HG03354 (cell line): ENCODE measurements at regions not wholly inside any gene's neighbourhood (a gene's known extent, or its start where the extent isn't known, plus 50 kb on each side); places are given as distances from the start of the nearest gene placed in this dataset.
"Not testable (repeated sequence)": the region's sequence is repeated elsewhere in the genome, so short reads cannot be mapped to it uniquely, and the experiment has no call there.

ENCODE experiments used
- ATAC-seq: cut with Tn5 transposase; IDR thresholded peaks from one replicate; pipeline ENCODE4 v1.9.1; 2021; ENCODE audit warnings: mild to moderate bottlenecking; ENCODE audit not compliant: unreplicated experiment, poor library complexity, severe bottlenecking

DNA sequence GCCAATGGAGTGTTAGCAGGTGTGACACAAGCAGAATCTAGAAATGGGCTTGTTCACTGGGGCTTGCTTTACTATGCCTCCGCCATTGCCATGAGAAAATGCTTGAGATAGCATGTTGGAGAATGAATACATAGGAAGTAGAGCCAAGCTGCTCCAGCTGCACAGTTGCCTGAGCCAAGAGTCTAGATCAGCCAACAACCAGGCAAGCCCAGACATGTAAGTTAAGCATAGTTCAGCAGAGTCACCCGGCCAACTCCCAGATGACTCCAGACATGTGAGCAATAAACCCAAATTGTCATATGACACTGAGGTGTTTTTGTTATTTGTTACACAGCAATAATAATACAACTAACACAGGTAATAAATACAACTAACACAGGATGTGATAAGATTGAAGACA is 167.9 kb downstream of the HAO1 start:
- no peak for ATAC-seq

DNA sequence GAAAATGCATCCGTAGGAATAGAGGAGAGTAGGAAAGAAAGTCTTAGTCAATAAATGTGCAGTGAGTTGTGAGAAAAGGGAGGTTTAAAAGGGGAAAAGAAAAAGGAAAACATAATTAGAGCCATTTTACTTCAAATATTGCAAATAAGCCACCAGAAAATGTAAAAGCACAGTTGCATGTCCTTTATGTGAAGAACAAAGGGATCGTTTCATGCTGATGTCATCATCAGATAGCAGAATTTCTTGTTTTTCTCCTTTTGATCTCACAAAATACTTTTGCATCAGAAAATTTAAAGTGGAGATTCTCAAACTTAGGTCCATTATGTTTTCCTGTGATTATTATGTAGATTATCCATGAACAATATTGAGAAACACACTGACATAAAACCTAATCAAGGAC is 166.7 kb downstream of the HAO1 start:
- ATAC-seq: no peak

DNA sequence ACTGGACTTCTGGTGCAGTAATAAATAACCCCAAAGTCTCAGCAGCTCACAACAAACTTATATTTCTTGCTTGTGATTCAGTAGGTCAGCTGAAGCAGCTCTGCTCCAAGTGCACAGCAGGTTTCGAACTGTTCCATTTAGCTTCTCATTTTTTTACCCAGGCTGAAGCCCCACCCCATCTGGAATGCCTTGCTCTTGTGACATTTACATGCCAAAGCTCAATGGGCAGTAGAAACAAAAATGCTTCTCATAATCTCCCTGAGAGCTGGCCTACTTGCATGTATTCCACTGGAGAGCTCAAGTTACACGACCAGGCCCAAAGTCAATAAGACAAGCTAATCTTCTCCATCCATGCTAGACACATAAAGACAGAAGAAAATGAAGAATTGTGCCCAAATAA is 165.2 kb downstream of the HAO1 start:
- no peak for ATAC-seq

DNA sequence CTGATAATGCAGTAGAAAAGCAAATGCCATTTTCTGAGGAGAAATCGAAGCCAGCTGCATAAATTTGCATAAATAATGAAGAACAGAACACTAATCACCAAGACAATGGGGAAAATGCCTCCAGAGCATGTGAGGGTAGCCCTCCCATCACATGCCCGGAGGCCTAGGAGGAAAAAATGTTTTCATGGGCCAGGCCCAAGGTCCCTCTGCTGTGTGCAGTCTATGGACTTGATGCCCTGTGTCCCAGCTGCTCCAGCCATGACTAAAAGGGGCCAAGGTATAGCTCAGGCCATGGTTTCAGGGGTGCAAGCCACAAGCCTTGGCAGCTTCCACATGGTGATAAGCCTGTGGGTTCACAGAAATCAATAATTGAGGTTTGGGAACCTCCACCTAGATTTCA is 164.1 kb downstream of the HAO1 start:
- no peak for ATAC-seq

DNA sequence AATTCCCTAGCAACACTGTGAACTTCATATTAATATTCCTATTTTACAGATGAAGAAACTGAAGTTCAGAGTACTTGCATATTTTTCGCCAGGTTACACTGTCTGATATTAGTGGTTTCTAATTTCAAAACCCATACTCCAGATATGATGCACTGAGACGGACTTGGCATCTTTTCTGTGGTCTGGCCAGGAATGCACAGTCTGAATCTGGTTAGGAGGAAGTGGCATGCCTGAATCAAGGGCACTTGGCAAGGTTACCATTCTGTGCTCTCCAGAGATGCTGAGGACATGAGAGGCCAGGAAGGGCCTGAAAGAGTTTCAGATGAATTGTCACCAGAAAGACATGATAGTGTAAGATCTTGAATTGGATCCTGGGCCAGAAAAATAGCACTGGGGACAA is 150.1 kb downstream of the HAO1 start:
- ATAC-seq: no peak

DNA sequence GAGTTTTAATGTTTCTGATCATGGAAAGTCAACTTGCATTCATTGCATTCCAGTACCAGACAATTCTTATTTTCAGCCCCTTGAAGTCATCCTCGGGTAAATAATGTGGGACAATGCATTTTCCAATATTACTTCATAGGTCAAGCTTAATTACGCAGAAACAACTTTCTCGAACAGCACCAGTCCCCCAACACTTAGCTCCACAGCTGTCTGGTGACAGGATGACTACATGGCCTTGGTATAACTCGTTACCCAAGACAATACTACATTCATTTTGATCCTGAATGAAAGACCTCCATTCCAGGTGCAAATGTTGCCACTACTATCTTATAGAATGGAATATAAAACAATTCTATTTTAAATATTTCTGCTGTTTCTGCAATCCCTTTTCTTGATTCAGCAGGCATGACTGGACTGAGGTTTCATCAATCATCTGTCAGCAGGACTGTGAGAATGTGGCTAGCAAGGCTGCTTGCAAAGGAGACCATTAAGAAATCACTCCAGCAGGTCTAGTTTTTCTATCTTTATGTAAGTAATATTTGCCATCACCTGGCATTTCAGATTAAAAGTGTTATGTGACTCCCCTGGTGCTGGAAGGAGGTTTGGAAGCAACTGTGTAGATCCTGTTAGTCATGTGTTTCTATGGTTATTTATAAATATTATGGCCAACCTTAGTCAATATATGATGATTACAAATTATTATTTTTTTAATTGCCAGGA is 147.9 kb downstream of the HAO1 start:
- ATAC-seq: no peak

DNA sequence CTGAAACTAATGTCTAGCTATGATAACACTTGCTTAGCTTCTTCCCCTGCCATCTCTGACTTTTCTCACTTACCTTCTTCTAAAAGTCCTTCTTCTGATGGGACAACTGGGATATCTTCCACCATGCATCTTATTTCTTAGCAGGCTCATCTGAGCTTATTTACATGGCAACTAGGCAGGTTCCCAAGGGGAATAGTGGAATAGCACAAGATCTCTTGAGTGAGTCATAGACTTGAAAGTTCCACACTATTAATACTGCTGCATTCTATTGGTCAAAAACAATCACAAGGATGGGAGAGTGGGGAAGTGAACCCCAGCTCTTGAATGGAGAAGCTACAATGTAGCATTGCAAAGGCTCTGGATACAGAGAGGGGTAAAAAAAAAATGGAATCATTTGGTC is 142.1 kb downstream of the HAO1 start:
- no peak for ATAC-seq

DNA sequence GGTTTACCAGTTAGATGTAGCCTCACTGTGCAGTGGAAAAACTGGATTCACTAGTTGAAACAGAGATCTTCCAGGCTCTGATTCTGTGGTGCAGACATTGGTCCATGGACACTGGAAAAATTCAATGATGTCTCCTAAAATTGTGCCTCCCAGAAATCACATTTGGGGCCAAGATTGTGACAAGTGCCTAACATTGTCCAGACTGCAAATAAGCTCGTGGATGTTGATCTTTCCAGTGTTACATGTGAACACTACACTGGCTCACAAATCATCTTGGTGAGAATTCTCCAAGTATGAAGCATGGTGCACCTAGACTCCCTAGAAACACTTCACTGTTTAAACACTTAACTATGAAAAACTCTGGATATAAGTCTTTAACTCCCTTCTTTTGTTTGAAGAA is 140.4 kb downstream of the HAO1 start:
- no peak for ATAC-seq

DNA sequence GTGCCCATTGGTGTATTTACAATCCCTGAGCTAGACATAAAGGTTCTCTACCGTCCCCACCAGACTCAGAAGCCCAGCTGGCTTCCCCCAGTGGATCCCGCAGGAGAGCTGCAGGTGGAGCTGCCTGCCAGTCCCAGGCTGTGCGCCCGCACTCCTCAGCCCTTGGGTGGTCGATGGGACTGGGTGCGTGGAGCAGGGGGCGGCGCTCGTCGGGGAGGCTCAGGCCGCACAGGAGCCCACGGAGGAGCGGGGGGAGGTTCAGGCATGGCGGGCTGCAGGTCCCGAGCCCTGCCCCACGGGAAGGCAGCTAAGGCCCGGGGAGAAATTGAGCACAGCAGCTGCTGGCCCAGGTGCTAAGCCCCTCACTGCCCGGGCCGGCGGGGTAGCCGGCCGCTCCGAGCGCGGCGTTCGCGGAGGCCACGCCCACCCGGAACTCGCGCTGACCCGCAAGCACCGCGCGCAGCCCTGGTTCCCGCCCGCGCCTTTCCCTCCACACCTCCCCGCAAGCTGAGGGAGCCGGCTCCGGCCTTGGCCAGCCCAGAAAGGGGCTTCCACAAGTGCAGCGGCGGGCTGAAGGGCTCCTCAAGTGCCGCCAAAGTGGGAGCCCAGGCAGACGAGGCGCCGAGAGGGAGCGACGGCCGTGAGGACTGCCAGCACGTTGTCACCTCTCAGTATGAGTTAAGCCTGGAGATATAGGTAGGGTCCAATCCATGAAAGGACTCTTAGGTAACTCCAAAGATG is 136.7 kb downstream of the HAO1 start:
- not testable (repeated sequence) for ATAC-seq

DNA sequence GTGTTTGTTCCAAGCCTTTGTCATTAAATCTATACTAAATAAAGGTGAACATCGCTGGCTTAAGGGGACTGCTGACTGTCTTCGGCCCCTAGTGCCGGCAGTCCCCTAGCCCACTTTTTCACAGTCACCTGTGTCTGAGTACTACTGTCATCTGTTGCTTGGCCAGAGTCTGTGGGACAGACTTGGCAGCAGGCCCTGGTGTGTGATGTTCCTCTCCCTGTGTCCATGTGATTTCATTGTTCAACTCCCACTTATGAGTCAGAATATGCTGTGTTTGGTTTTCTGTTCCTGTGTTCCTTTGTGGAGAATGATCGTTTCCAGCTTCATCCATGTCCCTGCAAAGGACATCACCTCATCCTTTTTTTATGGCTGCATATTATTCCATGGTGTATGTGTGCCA is 133.4 kb downstream of the HAO1 start:
- ATAC-seq: no peak

DNA sequence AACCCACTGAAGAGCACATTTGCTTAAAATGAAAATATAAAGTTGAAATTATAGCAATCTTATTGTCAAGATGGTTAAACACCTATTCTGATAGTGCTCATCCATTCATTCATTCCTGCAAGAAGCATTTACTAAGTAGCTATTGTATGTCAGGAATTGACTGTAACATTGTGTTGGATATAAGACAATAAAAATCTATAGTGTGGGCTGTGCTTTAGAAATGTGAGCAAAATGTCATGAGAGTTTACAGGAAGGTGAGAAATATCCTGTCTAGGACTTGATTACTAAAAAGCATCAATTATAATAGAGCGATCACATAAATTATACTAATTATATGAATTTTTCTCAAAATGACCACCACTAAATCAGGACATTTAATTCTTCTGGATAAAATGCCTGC is 123.0 kb downstream of the HAO1 start:
- ATAC-seq: no peak

DNA sequence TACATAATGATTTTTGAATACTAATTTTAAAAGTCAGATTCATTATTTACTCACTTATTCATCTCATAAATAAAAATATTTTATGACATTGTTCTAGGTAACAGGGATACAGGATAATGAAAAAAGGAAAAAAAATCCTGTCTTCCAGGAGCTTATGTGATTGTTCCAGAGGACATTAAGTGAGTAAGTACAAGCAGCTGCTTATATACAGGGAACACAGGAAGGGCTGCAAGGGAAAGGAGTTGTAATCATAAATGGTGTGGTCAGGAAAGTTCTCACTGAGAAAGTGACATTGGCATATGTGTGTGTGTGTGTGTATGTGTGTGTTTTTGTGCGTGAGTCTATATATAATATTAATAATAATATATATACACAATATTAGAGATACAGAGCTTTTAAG is 121.8 kb downstream of the HAO1 start:
- ATAC-seq: no peak

DNA sequence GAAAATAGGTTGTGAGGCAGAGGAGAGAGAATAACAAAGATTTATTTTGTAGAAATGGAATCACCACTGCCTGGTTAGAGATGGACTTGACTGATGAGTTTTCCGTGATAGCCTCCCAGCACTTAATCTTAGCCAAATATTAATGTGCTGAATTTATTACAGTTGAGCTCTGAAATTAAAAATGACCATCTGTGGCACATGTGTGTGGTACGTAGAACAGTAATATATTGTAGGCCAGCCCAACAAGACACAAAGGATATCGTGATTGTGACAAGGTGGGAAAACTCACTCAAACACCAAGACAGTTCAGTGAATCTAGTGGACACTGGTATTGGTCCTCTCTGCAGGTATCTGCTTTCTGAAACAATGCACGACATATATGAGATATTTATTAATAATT is 119.4 kb downstream of the HAO1 start:
- ATAC-seq: no peak

DNA sequence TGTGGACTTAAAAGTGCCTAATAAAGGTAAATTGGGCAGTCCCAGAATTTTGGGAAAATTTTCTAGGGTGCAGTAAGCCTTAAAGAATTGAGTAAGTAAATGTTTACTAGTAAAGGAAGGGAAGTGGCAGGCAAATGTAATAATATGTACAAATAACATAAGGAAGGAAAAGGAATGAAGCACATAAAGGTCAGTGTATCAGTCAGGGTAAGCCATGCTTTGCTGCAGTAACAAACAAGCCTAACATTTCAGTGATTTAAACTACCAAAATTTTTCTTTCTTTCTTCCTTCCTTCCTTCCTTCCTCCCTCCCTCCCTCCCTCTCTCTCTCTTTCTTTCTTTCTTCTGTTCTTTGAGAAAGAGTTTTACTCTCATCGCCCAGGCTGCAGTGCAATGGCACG is 117.5 kb downstream of the HAO1 start:
- no peak for ATAC-seq

DNA sequence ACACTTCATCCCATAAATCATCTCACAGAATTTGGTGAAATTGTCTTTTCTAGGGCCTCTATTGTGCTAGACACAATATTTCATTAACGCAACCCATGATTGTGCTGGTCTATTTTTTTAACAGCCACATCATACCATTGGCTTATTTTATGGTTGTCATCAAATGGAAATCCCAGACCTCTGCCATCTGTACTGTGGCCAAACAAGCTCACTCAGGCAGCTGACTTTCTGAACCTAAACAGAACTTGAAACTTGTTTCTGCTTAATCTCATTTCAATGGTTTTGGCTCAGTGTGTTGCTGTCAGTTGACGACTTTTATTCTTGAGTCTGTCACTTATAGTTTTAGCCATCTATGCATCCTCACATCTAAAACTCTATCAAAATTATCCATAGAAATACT is 111.8 kb downstream of the HAO1 start:
- no peak for ATAC-seq

DNA sequence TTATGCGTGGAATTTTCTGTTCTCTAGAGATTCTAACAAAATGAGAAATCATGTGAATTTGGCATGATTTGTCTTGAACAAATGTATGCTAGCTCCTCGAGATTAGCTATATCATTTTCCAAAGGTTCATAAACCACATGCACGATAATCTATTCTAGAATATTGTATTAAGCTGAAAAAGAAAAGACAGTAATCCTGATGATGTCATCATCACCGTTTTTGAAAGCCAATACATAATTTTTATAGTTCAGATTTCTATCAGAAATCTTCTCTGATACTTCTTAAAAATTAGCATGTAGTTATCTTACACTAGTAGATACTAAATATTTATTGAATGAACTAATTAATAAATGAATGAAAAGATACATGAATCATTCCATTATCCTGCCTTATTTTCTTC is 111.2 kb downstream of the HAO1 start:
- no peak for ATAC-seq

DNA sequence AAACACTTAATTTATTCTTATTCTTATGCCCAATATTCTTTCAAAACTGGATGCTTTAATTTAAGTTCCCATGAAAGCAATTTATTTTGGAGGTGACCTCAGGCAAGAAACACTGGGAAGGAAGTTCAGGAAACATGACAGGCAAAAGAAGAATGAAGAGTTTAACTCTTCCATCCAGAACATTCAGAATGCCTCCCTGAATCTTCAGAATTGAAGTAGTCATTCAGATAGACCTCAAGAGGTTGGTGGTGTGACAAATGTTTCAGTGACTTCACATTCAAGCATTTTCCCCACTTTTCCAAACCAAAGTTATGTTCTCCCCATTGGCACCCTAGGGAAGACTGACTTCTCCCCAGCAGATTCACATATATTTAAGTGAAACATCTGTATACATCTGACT is 110.5 kb downstream of the HAO1 start:
- ATAC-seq: no peak
